ENCODE measurements at regions not wholly inside any gene's neighbourhood (a gene's known extent, or its start where the extent isn't known, plus 50 kb on each side); places are given as distances from the start of the nearest gene placed in this dataset.

DNA sequence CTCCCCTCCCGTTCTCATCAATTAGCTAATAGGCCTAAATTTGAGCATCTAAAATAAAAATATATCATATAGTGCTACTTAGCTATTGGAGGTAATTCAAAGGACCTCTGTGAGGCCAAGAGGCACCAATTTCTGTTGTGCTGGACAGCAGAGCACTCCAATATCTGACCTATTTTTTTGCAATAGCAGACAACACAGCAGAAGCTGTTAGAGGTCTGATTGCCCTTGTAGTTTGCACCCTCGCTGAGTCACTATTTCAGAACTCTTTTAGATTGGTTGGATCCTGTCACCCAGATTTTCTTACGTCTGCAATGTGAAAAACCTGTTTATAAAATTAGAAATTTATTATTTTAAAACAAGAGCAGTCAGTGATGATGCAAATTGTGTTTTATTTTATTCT lies 184.1 kb downstream of the CEP135 start (continued):
- TF ChIP-seq EZH2 (IDR thresholded peaks at IDR 0.05; ENCODE audit: low read depth, low read length, severe bottlenecking) (no peak), RNF2 (IDR thresholded peaks at IDR 0.05; ENCODE audit: borderline replicate concordance, low read depth, low read length, missing control alignments, poor library complexity, severe bottlenecking) (no peak)
- TF ChIP-seq, protein P1, sequence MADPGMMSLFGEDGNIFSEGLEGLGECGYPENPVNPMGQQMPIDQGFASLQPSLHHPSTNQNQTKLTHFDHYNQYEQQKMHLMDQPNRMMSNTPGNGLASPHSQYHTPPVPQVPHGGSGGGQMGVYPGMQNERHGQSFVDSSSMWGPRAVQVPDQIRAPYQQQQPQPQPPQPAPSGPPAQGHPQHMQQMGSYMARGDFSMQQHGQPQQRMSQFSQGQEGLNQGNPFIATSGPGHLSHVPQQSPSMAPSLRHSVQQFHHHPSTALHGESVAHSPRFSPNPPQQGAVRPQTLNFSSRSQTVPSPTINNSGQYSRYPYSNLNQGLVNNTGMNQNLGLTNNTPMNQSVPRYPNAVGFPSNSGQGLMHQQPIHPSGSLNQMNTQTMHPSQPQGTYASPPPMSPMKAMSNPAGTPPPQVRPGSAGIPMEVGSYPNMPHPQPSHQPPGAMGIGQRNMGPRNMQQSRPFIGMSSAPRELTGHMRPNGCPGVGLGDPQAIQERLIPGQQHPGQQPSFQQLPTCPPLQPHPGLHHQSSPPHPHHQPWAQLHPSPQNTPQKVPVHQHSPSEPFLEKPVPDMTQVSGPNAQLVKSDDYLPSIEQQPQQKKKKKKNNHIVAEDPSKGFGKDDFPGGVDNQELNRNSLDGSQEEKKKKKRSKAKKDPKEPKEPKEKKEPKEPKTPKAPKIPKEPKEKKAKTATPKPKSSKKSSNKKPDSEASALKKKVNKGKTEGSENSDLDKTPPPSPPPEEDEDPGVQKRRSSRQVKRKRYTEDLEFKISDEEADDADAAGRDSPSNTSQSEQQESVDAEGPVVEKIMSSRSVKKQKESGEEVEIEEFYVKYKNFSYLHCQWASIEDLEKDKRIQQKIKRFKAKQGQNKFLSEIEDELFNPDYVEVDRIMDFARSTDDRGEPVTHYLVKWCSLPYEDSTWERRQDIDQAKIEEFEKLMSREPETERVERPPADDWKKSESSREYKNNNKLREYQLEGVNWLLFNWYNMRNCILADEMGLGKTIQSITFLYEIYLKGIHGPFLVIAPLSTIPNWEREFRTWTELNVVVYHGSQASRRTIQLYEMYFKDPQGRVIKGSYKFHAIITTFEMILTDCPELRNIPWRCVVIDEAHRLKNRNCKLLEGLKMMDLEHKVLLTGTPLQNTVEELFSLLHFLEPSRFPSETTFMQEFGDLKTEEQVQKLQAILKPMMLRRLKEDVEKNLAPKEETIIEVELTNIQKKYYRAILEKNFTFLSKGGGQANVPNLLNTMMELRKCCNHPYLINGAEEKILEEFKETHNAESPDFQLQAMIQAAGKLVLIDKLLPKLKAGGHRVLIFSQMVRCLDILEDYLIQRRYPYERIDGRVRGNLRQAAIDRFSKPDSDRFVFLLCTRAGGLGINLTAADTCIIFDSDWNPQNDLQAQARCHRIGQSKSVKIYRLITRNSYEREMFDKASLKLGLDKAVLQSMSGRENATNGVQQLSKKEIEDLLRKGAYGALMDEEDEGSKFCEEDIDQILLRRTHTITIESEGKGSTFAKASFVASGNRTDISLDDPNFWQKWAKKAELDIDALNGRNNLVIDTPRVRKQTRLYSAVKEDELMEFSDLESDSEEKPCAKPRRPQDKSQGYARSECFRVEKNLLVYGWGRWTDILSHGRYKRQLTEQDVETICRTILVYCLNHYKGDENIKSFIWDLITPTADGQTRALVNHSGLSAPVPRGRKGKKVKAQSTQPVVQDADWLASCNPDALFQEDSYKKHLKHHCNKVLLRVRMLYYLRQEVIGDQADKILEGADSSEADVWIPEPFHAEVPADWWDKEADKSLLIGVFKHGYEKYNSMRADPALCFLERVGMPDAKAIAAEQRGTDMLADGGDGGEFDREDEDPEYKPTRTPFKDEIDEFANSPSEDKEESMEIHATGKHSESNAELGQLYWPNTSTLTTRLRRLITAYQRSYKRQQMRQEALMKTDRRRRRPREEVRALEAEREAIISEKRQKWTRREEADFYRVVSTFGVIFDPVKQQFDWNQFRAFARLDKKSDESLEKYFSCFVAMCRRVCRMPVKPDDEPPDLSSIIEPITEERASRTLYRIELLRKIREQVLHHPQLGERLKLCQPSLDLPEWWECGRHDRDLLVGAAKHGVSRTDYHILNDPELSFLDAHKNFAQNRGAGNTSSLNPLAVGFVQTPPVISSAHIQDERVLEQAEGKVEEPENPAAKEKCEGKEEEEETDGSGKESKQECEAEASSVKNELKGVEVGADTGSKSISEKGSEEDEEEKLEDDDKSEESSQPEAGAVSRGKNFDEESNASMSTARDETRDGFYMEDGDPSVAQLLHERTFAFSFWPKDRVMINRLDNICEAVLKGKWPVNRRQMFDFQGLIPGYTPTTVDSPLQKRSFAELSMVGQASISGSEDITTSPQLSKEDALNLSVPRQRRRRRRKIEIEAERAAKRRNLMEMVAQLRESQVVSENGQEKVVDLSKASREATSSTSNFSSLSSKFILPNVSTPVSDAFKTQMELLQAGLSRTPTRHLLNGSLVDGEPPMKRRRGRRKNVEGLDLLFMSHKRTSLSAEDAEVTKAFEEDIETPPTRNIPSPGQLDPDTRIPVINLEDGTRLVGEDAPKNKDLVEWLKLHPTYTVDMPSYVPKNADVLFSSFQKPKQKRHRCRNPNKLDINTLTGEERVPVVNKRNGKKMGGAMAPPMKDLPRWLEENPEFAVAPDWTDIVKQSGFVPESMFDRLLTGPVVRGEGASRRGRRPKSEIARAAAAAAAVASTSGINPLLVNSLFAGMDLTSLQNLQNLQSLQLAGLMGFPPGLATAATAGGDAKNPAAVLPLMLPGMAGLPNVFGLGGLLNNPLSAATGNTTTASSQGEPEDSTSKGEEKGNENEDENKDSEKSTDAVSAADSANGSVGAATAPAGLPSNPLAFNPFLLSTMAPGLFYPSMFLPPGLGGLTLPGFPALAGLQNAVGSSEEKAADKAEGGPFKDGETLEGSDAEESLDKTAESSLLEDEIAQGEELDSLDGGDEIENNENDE (IDR thresholded peaks at IDR 0.05; ENCODE audit: insufficient replicate concordance, low read length) = no peak
